Thoracic aorta (tissue), 2 donors: ENCODE measurements at regions not wholly inside any gene's neighbourhood (a gene's known extent, or its start where the extent isn't known, plus 50 kb on each side); places are given as distances from the start of the nearest gene placed in this dataset.

Source experiments
- ATAC-seq: fragments of 150-250 bp; one replicate; pipeline ENCODE4 v1.8.0; 2017; ENCODE audit warnings: low read depth; ENCODE audit not compliant: insufficient number of reproducible peaks, low FRiP score
- DNase-seq: peaks from one replicate; pipeline ENCODE4 v3.0.0-alpha.2; 2020; ENCODE audit warnings: low spot score
- H3K27ac ChIP-seq, 2 donors: fragments of 200-600 bp; sonication (generic); 1 replicate in 1 of 2; 2 replicates in 1 of 2; pipeline ENCODE4 v1.5.1; 2016; ENCODE audit warnings: mild to moderate bottlenecking in 2 of 2, moderate library complexity in 2 of 2
- H3K27me3 ChIP-seq: fragments of 200-600 bp; sonication (generic); replicated peaks from 2 replicates; pipeline ENCODE4 v1.6.0; 2016; ENCODE audit warnings: mild to moderate bottlenecking; ENCODE audit not compliant: insufficient read depth
- H3K36me3 ChIP-seq: fragments of 200-600 bp; sonication (generic); one replicate; pipeline ENCODE4 v1.5.1; 2016
- H3K4me1 ChIP-seq, 2 donors: fragments of 200-600 bp; sonication (generic); 1 replicate in 1 of 2; 2 replicates in 1 of 2; pipeline versions ENCODE4 v1.5.1 to v1.6.0; 2016; ENCODE audit warnings: low read depth in 2 of 2, mild to moderate bottlenecking in 1 of 2; ENCODE audit not compliant: control insufficient read depth in 1 of 2
- H3K4me3 ChIP-seq: fragments of 200-600 bp; sonication (generic); 2 replicates; pipeline ENCODE4 v1.5.1; 2016; ENCODE audit warnings: mild to moderate bottlenecking
- H3K9me3 ChIP-seq: fragments of 200-600 bp; sonication (generic); 2 replicates; pipeline ENCODE4 v1.5.1; 2016
- CTCF ChIP-seq: fragments of 200-600 bp; sonication (generic); IDR thresholded peaks from one replicate; pipeline ENCODE4 v1.5.1; 2019; ENCODE audit warnings: antibody characterized with exemption

- H3K36me3 ChIP-seq = no peaks in the 10 kb centered on the region
- TF ChIP-seq CTCF = no peak
- peaks cover 0 to 5% of the 10 kb centered on the region in 2 donors for H3K4me1 ChIP-seq
- no peak overlapping the region for H3K4me3 ChIP-seq
- DNase-seq = no peak
- no peak overlapping the region for H3K27ac ChIP-seq
- no peaks in the 10 kb centered on the region for H3K27me3 ChIP-seq
- H3K9me3 ChIP-seq = no peaks in the 10 kb centered on the region
- no peak for ATAC-seq
Measured at GRCh38 chr11:8839957-8840945, 70.7 kb upstream of the AKIP1 start.

- Histone ChIP-seq H3K36me3 (no peaks in the 10 kb centered on the region), H3K9me3 (no peaks in the 10 kb centered on the region), H3K4me1 (peaks cover 0 to 5% of the 10 kb centered on the region in 2 donors), H3K27ac (no peak overlapping the region), H3K27me3 (no peaks in the 10 kb centered on the region), H3K4me3 (no peak overlapping the region)
- ATAC-seq (no peak), DNase-seq (no peak)
- TF ChIP-seq CTCF = no peak
Measured at GRCh38 chr11:8841899-8842298, 69.1 kb upstream of the AKIP1 start.

GRCh38 chr11:8858808-8859207 lies 52.2 kb upstream of the AKIP1 start:
- no peak overlapping the region for H3K27ac ChIP-seq

More at GRCh38 chr11:8858808-8859207, 52.2 kb upstream of the AKIP1 start:
- ATAC-seq (no peak), DNase-seq (no peak)
- no peaks in the 10 kb centered on the region for H3K27me3 ChIP-seq
- no peaks in the 10 kb centered on the region for H3K36me3 ChIP-seq
- H3K9me3 ChIP-seq = no peaks in the 10 kb centered on the region
- no peaks in the 10 kb centered on the region for H3K4me1 ChIP-seq
- H3K4me3 ChIP-seq = no peak overlapping the region
- TF ChIP-seq CTCF = no peak
